ENCODE measurements at regions not wholly inside any gene's neighbourhood (a gene's known extent, or its start where the extent isn't known, plus 50 kb on each side); places are given as distances from the start of the nearest gene placed in this dataset.

- H3K36me3 Mint-ChIP-seq (ENCODE audit: low read depth) = no peaks in the 10 kb centered on the region
- H3K4me1 Mint-ChIP-seq = no peaks in the 10 kb centered on the region
- intact Hi-C loops (cut with micrococcal nuclease) = no loop called here
- no peak overlapping the region for H3K27ac Mint-ChIP-seq
- H3K4me3 Mint-ChIP-seq = no peak overlapping the region
- DNase-seq = no peak
- H3K9me3 Mint-ChIP-seq = no peaks in the 10 kb centered on the region
- H3K27me3 Mint-ChIP-seq = no peaks in the 10 kb centered on the region
Observed at GRCh38 chr1:88289401-88290102, 394.5 kb upstream of the PKN2 start.

GRCh38 chr1:88291611-88292354 is 392.3 kb upstream of the PKN2 start:
- intact Hi-C loops (cut with micrococcal nuclease) = no loop called here
- H3K4me1 Mint-ChIP-seq = no peaks in the 10 kb centered on the region

DNA sequence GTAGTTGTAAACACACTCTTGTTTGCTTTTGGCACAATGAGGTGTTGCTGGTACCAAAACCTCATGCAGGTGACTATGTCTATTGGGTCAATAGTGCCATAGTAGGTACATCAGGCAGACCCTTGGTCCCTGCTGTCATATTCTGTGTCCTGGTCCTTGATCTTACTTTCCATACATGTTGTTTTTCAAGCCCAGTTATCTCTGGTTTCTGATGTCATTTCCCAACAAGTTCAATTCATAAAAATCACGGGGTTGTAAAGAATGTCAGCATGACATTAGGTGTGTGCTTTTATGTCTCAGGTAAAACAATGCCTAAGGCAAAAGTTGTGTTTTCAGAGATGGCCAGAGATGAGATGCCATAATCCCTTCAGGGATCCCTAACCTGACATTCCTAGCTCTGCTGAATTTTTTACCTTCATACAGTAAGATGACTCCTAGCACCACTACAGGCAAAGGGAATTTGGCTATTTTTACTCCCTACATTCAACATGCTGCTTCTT is 390.3 kb upstream of the PKN2 start:
- Mint-ChIP-seq H3K9me3 (no peaks in the 10 kb centered on the region), H3K4me1 (no peaks in the 10 kb centered on the region), H3K4me3 (no peak overlapping the region), H3K27me3 (no peaks in the 10 kb centered on the region), H3K36me3 (ENCODE audit: low read depth) (no peaks in the 10 kb centered on the region), H3K27ac (no peak overlapping the region)
- intact Hi-C loops (cut with micrococcal nuclease) = no loop called here
- DNase-seq = no peak

More at GRCh38 chr1:88291611-88292354, 392.3 kb upstream of the PKN2 start:
- Mint-ChIP-seq H3K27ac (no peak overlapping the region), H3K36me3 (ENCODE audit: low read depth) (no peaks in the 10 kb centered on the region), H3K27me3 (no peaks in the 10 kb centered on the region), H3K4me3 (no peak overlapping the region), H3K9me3 (no peaks in the 10 kb centered on the region)
- DNase-seq = no peak

DNA sequence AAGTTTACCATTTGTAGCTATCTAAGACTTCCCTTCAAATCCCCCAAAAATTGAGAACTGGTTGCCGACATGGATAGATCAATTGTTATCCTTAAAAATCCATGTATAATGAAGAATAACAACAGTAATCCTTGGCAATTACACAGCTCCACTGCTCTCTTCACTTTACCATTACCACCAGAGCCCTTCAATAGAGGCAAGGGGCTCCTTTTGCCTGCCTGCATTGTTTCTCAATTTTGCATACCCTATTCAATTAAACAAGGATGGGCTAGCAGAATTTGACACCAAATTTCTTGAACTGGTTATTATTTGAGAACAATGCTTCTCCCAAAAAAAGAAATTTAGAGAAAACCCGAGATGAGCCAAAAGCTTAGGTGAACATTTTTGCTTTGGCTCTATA is 387.8 kb upstream of the PKN2 start:
- no peaks in the 10 kb centered on the region for H3K4me1 Mint-ChIP-seq
- no peaks in the 10 kb centered on the region for H3K27me3 Mint-ChIP-seq
- no peak for DNase-seq
- intact Hi-C loops (cut with micrococcal nuclease) = no loop called here
- no peak overlapping the region for H3K4me3 Mint-ChIP-seq
- no peaks in the 10 kb centered on the region for H3K9me3 Mint-ChIP-seq
- H3K36me3 Mint-ChIP-seq (ENCODE audit: low read depth) = no peaks in the 10 kb centered on the region
- H3K27ac Mint-ChIP-seq = no peak overlapping the region

DNA sequence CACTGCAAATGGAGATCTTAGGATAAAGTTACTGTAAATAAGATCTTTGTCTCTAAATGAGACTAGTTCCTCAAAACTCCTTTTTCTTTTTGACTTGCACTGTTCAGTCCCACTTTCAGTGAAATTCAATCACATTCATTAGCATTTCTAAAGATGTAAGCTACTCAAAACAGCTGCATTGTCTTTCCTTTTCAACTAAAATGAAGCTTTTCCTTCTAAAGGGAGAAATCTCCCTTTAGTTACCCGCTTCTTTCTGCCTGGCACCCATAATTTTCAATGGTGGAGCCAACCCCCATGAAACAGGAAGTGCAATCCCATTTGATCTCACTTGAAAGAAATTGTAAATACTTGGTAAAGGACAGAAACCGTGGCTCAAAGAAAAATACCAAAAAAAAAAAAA is 387.4 kb upstream of the PKN2 start:
- no peak overlapping the region for H3K4me3 Mint-ChIP-seq
- H3K4me1 Mint-ChIP-seq = no peaks in the 10 kb centered on the region
- intact Hi-C loops (cut with micrococcal nuclease) = no loop called here
- no peaks in the 10 kb centered on the region for H3K27me3 Mint-ChIP-seq
- DNase-seq = no peak
- H3K36me3 Mint-ChIP-seq (ENCODE audit: low read depth) = no peaks in the 10 kb centered on the region
- no peaks in the 10 kb centered on the region for H3K9me3 Mint-ChIP-seq
- no peak overlapping the region for H3K27ac Mint-ChIP-seq

- no peak for DNase-seq
- Mint-ChIP-seq H3K27me3 (no peaks in the 10 kb centered on the region), H3K4me1 (no peaks in the 10 kb centered on the region)
Observed at GRCh38 chr1:88298506-88298905, 385.6 kb upstream of the PKN2 start.

GRCh38 chr1:88300752-88301263 is 383.3 kb upstream of the PKN2 start:
- Mint-ChIP-seq H3K4me3 (no peak overlapping the region), H3K27me3 (no peaks in the 10 kb centered on the region), H3K36me3 (ENCODE audit: low read depth) (no peaks in the 10 kb centered on the region), H3K27ac (no peak overlapping the region), H3K4me1 (no peaks in the 10 kb centered on the region), H3K9me3 (no peaks in the 10 kb centered on the region)
- intact Hi-C loops (cut with micrococcal nuclease) = no loop called here
- DNase-seq = no peak

More at GRCh38 chr1:88298506-88298905, 385.6 kb upstream of the PKN2 start:
- Mint-ChIP-seq H3K4me3 (no peak overlapping the region), H3K36me3 (ENCODE audit: low read depth) (no peaks in the 10 kb centered on the region), H3K27ac (no peak overlapping the region), H3K9me3 (no peaks in the 10 kb centered on the region)
- intact Hi-C loops (cut with micrococcal nuclease) = no loop called here

- H3K36me3 Mint-ChIP-seq (ENCODE audit: low read depth) = no peaks in the 10 kb centered on the region
- no peaks in the 10 kb centered on the region for H3K4me1 Mint-ChIP-seq
- no peaks in the 10 kb centered on the region for H3K9me3 Mint-ChIP-seq
- intact Hi-C loops (cut with micrococcal nuclease) = no loop called here
- no peak for DNase-seq
- H3K27me3 Mint-ChIP-seq = no peaks in the 10 kb centered on the region
- H3K4me3 Mint-ChIP-seq = no peak overlapping the region
- no peak overlapping the region for H3K27ac Mint-ChIP-seq
Observed at GRCh38 chr1:88302843-88303486, 381.1 kb upstream of the PKN2 start.

GRCh38 chr1:88311265-88311664 is 372.8 kb upstream of the PKN2 start:
- DNase-seq = no peak
- Mint-ChIP-seq H3K27me3 (no peaks in the 10 kb centered on the region), H3K4me1 (no peaks in the 10 kb centered on the region), H3K27ac (no peak overlapping the region), H3K4me3 (no peak overlapping the region), H3K9me3 (no peaks in the 10 kb centered on the region), H3K36me3 (ENCODE audit: low read depth) (no peaks in the 10 kb centered on the region)
- intact Hi-C loops (cut with micrococcal nuclease) = no loop called here

DNA sequence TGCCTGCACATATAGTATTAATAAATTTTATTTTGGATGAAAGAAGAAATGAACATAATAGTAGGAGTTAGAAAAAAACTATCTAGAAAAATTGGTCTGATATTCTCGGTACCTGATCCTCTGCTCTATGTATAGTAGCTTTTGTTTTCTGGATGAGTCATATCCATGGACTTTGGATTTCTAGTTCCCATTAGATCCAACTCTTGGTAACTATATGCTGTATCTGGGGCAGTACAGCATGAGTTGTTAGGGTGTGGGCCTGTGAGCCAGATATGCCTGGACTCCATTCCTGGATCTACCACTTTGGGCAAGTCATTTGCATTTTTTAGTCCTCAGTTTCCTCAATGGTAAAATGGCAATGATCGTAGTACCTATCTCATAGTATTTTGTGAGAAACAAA is 372.2 kb upstream of the PKN2 start:
- intact Hi-C loops (cut with micrococcal nuclease) = no loop called here
- no peak for DNase-seq
- no peaks in the 10 kb centered on the region for H3K27me3 Mint-ChIP-seq
- no peak overlapping the region for H3K4me3 Mint-ChIP-seq
- no peaks in the 10 kb centered on the region for H3K36me3 Mint-ChIP-seq (ENCODE audit: low read depth)
- H3K4me1 Mint-ChIP-seq = no peaks in the 10 kb centered on the region
- H3K27ac Mint-ChIP-seq = no peak overlapping the region
- H3K9me3 Mint-ChIP-seq = no peaks in the 10 kb centered on the region

GRCh38 chr1:88317396-88317795 is 366.7 kb upstream of the PKN2 start:
- Mint-ChIP-seq H3K4me3 (no peak overlapping the region), H3K4me1 (no peaks in the 10 kb centered on the region), H3K27ac (no peak overlapping the region), H3K9me3 (no peaks in the 10 kb centered on the region), H3K36me3 (ENCODE audit: low read depth) (no peaks in the 10 kb centered on the region), H3K27me3 (peaks cover 2% of the 10 kb centered on the region)
- DNase-seq = no peak
- intact Hi-C loops (cut with micrococcal nuclease) = no loop called here

DNA sequence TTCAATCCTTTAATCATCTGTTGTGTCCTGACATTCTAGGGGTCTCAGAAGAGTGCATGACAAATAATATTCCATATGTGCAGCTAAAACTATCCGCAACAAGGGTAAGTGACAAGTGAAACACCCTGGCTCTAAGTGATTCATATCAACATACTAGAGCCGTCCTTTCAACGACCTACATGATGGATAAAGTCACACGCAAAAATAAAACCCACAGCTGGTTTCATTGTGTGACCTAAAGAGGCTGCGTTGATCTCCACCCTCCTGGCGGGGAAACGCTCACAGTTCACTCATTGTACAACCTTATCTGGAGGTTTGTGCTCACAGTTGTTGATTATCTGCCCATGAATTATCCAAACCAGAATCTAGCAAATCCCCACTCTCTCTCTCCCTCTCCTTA is 365.3 kb upstream of the PKN2 start:
- no peak overlapping the region for H3K27ac Mint-ChIP-seq
- no peaks in the 10 kb centered on the region for H3K4me1 Mint-ChIP-seq
- H3K9me3 Mint-ChIP-seq = no peaks in the 10 kb centered on the region

DNA sequence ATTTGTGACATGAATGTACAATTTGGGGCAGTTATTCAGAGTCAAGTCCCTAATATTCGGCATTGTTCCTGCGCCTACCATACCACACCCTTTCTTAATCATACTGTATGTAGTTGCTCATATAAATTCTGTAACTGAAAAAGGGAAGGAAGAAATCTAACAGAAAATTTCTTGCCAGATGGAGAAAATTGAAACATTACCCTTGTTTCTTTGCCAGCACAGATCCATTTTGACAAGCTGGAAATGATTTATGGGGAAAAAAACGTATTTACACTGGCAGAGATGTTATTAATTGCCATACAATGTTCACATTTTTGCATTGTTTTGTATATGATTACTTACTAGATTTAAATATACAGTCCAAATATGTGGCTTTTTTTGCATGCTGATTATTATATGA is 363.8 kb upstream of the PKN2 start:
- intact Hi-C loops (cut with micrococcal nuclease) = no loop called here
- Mint-ChIP-seq H3K36me3 (ENCODE audit: low read depth) (no peaks in the 10 kb centered on the region), H3K27ac (no peak overlapping the region), H3K27me3 (peaks cover 2% of the 10 kb centered on the region), H3K4me1 (no peaks in the 10 kb centered on the region), H3K4me3 (no peak overlapping the region), H3K9me3 (no peaks in the 10 kb centered on the region)
- DNase-seq = no peak

More for the DNA sequence above, 365.3 kb upstream of the PKN2 start:
- Mint-ChIP-seq H3K36me3 (ENCODE audit: low read depth) (no peaks in the 10 kb centered on the region), H3K4me3 (no peak overlapping the region), H3K27me3 (peaks cover 2% of the 10 kb centered on the region)
- intact Hi-C loops (cut with micrococcal nuclease) = no loop called here
- DNase-seq = no peak

DNA sequence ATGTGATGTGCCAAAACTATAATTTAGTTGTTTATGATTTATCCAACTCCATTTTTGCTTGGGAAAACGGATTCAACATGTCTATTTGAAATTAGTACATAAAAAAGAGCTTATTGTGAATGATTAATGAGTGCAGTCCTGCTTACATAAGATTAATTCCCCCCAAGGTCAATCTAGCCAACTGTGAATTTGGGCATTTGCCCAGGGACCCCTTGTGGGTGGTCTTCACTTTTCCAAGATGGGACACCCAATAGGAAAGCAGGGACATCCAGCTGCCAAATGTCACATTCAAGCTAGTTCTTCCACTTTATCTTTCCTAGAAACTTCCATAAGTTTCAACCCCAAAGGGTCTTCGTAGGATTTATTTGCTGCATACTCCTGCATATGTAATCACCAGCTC is 362.4 kb upstream of the PKN2 start:
- no peaks in the 10 kb centered on the region for H3K36me3 Mint-ChIP-seq (ENCODE audit: low read depth)
- no peaks in the 10 kb centered on the region for H3K4me1 Mint-ChIP-seq
- H3K27ac Mint-ChIP-seq = no peak overlapping the region
- H3K9me3 Mint-ChIP-seq = no peaks in the 10 kb centered on the region
- DNase-seq = no peak
- intact Hi-C loops (cut with micrococcal nuclease) = no loop called here
- H3K4me3 Mint-ChIP-seq = no peak overlapping the region
- H3K27me3 Mint-ChIP-seq = peaks cover 2% of the 10 kb centered on the region
